NT2/D1 (cell line): ENCODE measurements at regions not wholly inside any gene's neighbourhood (a gene's known extent, or its start where the extent isn't known, plus 50 kb on each side); places are given as distances from the start of the nearest gene placed in this dataset.

ENCODE experiments used
- SUZ12 ChIP-seq: IDR thresholded peaks from 2 replicates; pipeline ENCODE4 v1.6.1; 2011; ENCODE audit not compliant: insufficient read length, insufficient read depth; ENCODE audit errors: extremely low read depth
- YY1 ChIP-seq: IDR thresholded peaks from 2 replicates; pipeline ENCODE4 v1.6.1; 2011; ENCODE audit not compliant: insufficient read length, insufficient read depth
- ZNF274 ChIP-seq: IDR thresholded peaks from 2 replicates; pipeline ENCODE4 v1.6.1; 2011; ENCODE audit warnings: mild to moderate bottlenecking, low read depth, low read length

GRCh38 chr3:189109145-189109544 is 62.6 kb upstream of the TPRG1 start:
- TF ChIP-seq SUZ12: no peak
- no peak for TF ChIP-seq YY1
- TF ChIP-seq ZNF274: no peak
